Spleen (tissue), 11 donors: ENCODE measurements at regions not wholly inside any gene's neighbourhood (a gene's known extent, or its start where the extent isn't known, plus 50 kb on each side); places are given as distances from the start of the nearest gene placed in this dataset.

Experiments used
- DNase-seq: peaks from one replicate; pipeline ENCODE4 v3.0.0-alpha.2; 2020
- H3K27ac ChIP-seq, 8 donors: fragments of 200-600 bp; sonication (generic) in 7 of 8; 1 replicate in 4 of 8; 2 replicates in 4 of 8; pipeline versions ENCODE4 v1.5.0 to v1.8.0; 2016 to 2021; ENCODE audit warnings: inconsistent platforms in 4 of 8, mild to moderate bottlenecking in 4 of 8, moderate library complexity in 1 of 8
- H3K27me3 ChIP-seq, 7 donors: fragments of 200-600 bp; sonication (generic) in 6 of 7; replicated peaks in 1 of 7; 1 replicate in 4 of 7; 2 replicates in 3 of 7; pipeline versions ENCODE4 v1.5.0 to v1.8.0; 2016 to 2021; ENCODE audit warnings: inconsistent platforms in 3 of 7, mild to moderate bottlenecking in 1 of 7
- H3K36me3 ChIP-seq, 6 donors: fragments of 200-600 bp; sonication (generic) in 5 of 6; 1 replicate in 4 of 6; 2 replicates in 2 of 6; pipeline versions ENCODE4 v1.5.0 to v1.8.0; 2016 to 2021; ENCODE audit warnings: inconsistent platforms in 2 of 6
- H3K4me1 ChIP-seq, 6 donors: fragments of 200-600 bp; sonication (generic) in 5 of 6; 1 replicate in 3 of 6; 2 replicates in 3 of 6; pipeline versions ENCODE4 v1.5.0 to v1.8.0; 2016 to 2021; ENCODE audit warnings: inconsistent platforms in 3 of 6
- H3K4me3 ChIP-seq, 8 donors: fragments of 200-600 bp; sonication (generic) in 7 of 8; 1 replicate in 4 of 8; 2 replicates in 4 of 8; pipeline versions ENCODE4 v1.5.0 to v1.8.0; 2016 to 2021; ENCODE audit warnings: inconsistent platforms in 4 of 8, mild to moderate bottlenecking in 4 of 8, moderate library complexity in 2 of 8
- H3K9me3 ChIP-seq, 8 donors: fragments of 200-600 bp; sonication (generic) in 7 of 8; 1 replicate in 4 of 8; 2 replicates in 4 of 8; pipeline versions ENCODE4 v1.5.0 to v1.8.0; 2016 to 2021; ENCODE audit warnings: inconsistent platforms in 4 of 8
- CTCF ChIP-seq, 11 experiments: fragments of 200-600 bp in 7 of 11; fragments of 450-650 bp in 4 of 11; sonication (generic) in 4 of 11; IDR thresholded peaks in 8 of 11; conservative IDR thresholded peaks in 3 of 11; 1 replicate in 7 of 11; 2 replicates in 4 of 11; pipeline versions ENCODE4 v1.4.0 to v1.8.0; 2016 to 2021; ENCODE audit warnings: antibody characterized with exemption in 11 of 11, inconsistent platforms in 4 of 11, mild to moderate bottlenecking in 1 of 11
- POLR2A ChIP-seq, 3 donors: fragments of 450-650 bp; IDR thresholded peaks; one replicate each; pipeline ENCODE4 v1.5.1; 2017; ENCODE audit warnings: antibody characterized with exemption in 3 of 3, mild to moderate bottlenecking in 1 of 3
- POLR2AphosphoS5 ChIP-seq, 3 donors: sonication (generic); formaldehyde crosslinking; IDR thresholded peaks; one replicate each; pipeline ENCODE4 v1.5.1; 2017; ENCODE audit warnings: antibody characterized with exemption in 3 of 3
- WGBS, 5 donors: extraction: QIAGEN DNeasy Blood & Tissue Kit in 3 of 5; methylation state at CpG; one replicate each; pipeline versions ENCODE4 v1.1.5 to v1.1.7; 2013 to 2018; 5-methylcytosine and 5-hydroxymethylcytosine counted together
- intact Hi-C: fragments of 100-400 bp; cut with DNase I; formaldehyde crosslinking; loops from one replicate; pipeline ENCODE4 v1.15.0; 2023; ENCODE audit warnings: low total_unique reads
- donor health status: healthy with polysubstance abuse.
- donor health status: DM: no; HTN: no; CAD: no; lungs with moderate emphysema.
- donor health status: DM: no; HTN: no; CAD: no.
- donor health status: Bipolar disorder and iron deficiency.
- donor health status: healthy.
- donor health status: DM: no; HTN: no; CAD: no.
- donor health status: DM: yes; HTN: yes; CAD: no.

GRCh38 chr9:89998633-89999032 is 393.8 kb downstream of the GADD45G start:
- Histone ChIP-seq H3K36me3 (no peaks in the 10 kb centered on the region), H3K4me3 (no peak overlapping the region), H3K4me1 (peaks cover 15 to 59% (median 46%) of the 10 kb centered on the region in 6 donors), H3K27ac (peak overlapping the region in 5 of 8 donors; percentile 82 to 92 (median 87)), H3K9me3 (no peaks in the 10 kb centered on the region), H3K27me3 (no peaks in the 10 kb centered on the region)
- no peak for TF ChIP-seq CTCF (IDR thresholded peaks at IDR 0.05 in 8 of 11, conservative IDR thresholded peaks at IDR 0.05 in 3 of 11)
- TF ChIP-seq POLR2A (IDR thresholded peaks at IDR 0.05): no peak
- TF ChIP-seq POLR2AphosphoS5 (IDR thresholded peaks at IDR 0.05): no peak
- DNase-seq: no peak
- WGBS, 5 donors: 95 to 99% (median 98%) methylated on average over 3 of the region's 3 CpGs
- intact Hi-C loops: no loop called here

GRCh38 chr9:89999176-89999533 is 394.3 kb downstream of the GADD45G start:
- no peak for TF ChIP-seq POLR2AphosphoS5 (IDR thresholded peaks at IDR 0.05)
- no peak for TF ChIP-seq CTCF (IDR thresholded peaks at IDR 0.05 in 8 of 11, conservative IDR thresholded peaks at IDR 0.05 in 3 of 11)
- no peak for TF ChIP-seq POLR2A (IDR thresholded peaks at IDR 0.05)
- 64 to 87% (median 84%) methylated on average over 1 to 3 of the region's 3 CpGs for WGBS, 5 donors
- Histone ChIP-seq H3K36me3 (no peaks in the 10 kb centered on the region), H3K9me3 (no peaks in the 10 kb centered on the region), H3K4me1 (peaks cover 15 to 54% (median 41%) of the 10 kb centered on the region in 6 donors), H3K27ac (peak overlapping the region; percentile 69 to 92 (median 82)), H3K27me3 (no peaks in the 10 kb centered on the region), H3K4me3 (peak overlapping the region in 2 of 8 donors; percentile 37 to 64)
- no peak for DNase-seq
- intact Hi-C loops: no loop called here

- intact Hi-C loops: no loop called here
- Histone ChIP-seq H3K27me3 (no peaks in the 10 kb centered on the region), H3K36me3 (no peaks in the 10 kb centered on the region), H3K4me1 (peaks cover 13 to 48% (median 36%) of the 10 kb centered on the region in 6 donors), H3K9me3 (peaks cover 0 to under 1% (median 0%) of the 10 kb centered on the region in 8 donors), H3K4me3 (peak overlapping the region in 7 of 8 donors; percentile 0 to 64 (median 12)), H3K27ac (peak overlapping the region; percentile 69 to 92 (median 82))
- TF ChIP-seq CTCF (IDR thresholded peaks at IDR 0.05 in 8 of 11, conservative IDR thresholded peaks at IDR 0.05 in 3 of 11) (no peak), POLR2AphosphoS5 (IDR thresholded peaks at IDR 0.05) (peak; percentile 37 to 72 (median 62)), POLR2A (IDR thresholded peaks at IDR 0.05) (no peak)
- peak; percentile 88 for DNase-seq
- 4 to 9% (median 6%) methylated on average over 10 to 12 of the region's 12 CpGs for WGBS, 5 donors
These were observed 394.9 kb downstream of the GADD45G start for GRCh38 chr9:89999534-90000370.

- 29 to 56% (median 48%) methylated on average over 7 of the region's 7 CpGs for WGBS, 5 donors
- Histone ChIP-seq H3K4me3 (no peak overlapping the region), H3K36me3 (no peaks in the 10 kb centered on the region), H3K4me1 (peaks cover 13 to 36% (median 29%) of the 10 kb centered on the region in 6 donors), H3K27ac (peak overlapping the region in 6 of 8 donors; percentile 80 to 92 (median 84)), H3K27me3 (no peaks in the 10 kb centered on the region), H3K9me3 (peaks cover 0 to 10% (median 3%) of the 10 kb centered on the region in 8 donors)
- intact Hi-C loops: no loop called here
- TF ChIP-seq CTCF (IDR thresholded peaks at IDR 0.05 in 8 of 11, conservative IDR thresholded peaks at IDR 0.05 in 3 of 11) (no peak), POLR2AphosphoS5 (IDR thresholded peaks at IDR 0.05) (peak in 1 of 3 donors; percentile 32)
- no peak for DNase-seq
These were observed 396.1 kb downstream of the GADD45G start for GRCh38 chr9:90000925-90001324.
